ENCODE measurements at regions not wholly inside any gene's neighbourhood (a gene's known extent, or its start where the extent isn't known, plus 50 kb on each side); places are given as distances from the start of the nearest gene placed in this dataset.

DNA sequence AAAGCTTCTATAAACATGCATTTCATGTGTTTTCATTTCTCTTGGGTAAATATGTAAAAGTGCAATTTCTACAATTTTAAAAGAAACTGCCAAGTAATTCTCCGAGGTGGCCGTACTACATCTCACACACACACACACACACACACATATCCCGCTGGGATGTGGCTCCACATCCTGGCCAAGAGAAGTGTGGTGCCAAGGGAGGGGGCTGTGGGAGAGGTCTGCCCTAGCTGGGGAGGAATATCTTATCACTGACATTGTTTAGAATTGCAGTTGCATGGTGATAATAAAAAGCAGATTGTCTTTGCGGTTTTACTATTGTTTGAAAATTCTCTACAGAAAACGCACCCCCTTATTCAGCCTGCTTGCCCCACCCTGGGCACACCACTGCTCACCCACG, 558.4 kb downstream of the BNC2 start:
- Histone ChIP-seq H3K4me1 (ENCODE audit: low read length) (no peaks in the 10 kb centered on the region), H3K4me2 (ENCODE audit: low read length) (no peak overlapping the region), H3K27me3 (ENCODE audit: low read depth, low read length) (0 out of 2 replicates have a peak, but pooled peaks cover 3% of the 10 kb centered on the region), H3K4me3 (ENCODE audit: low read length) (no peak overlapping the region), H3K9ac (ENCODE audit: low read length) (no peak overlapping the region), H2AFZ (ENCODE audit: low read depth, low read length) (no peak overlapping the region), H3K9me3 (ENCODE audit: insufficient read depth, low read length) (no peaks in the 10 kb centered on the region), H4K20me1 (ENCODE audit: insufficient read depth, low read length) (no peaks in the 10 kb centered on the region), H3K79me2 (ENCODE audit: low read length) (no peaks in the 10 kb centered on the region), H3K27ac (ENCODE audit: low read length) (no peak overlapping the region), H3K36me3 (replicated peaks; ENCODE audit: low read depth, low read length) (no peaks in the 10 kb centered on the region)
- no peak for TF ChIP-seq EZH2phosphoT487 (IDR thresholded peaks at IDR 0.05; ENCODE audit: low read depth)
- TF ChIP-seq, protein P1, sequence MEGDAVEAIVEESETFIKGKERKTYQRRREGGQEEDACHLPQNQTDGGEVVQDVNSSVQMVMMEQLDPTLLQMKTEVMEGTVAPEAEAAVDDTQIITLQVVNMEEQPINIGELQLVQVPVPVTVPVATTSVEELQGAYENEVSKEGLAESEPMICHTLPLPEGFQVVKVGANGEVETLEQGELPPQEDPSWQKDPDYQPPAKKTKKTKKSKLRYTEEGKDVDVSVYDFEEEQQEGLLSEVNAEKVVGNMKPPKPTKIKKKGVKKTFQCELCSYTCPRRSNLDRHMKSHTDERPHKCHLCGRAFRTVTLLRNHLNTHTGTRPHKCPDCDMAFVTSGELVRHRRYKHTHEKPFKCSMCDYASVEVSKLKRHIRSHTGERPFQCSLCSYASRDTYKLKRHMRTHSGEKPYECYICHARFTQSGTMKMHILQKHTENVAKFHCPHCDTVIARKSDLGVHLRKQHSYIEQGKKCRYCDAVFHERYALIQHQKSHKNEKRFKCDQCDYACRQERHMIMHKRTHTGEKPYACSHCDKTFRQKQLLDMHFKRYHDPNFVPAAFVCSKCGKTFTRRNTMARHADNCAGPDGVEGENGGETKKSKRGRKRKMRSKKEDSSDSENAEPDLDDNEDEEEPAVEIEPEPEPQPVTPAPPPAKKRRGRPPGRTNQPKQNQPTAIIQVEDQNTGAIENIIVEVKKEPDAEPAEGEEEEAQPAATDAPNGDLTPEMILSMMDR (IDR thresholded peaks at IDR 0.05; ENCODE audit: low read depth, low read length), result no peak

DNA sequence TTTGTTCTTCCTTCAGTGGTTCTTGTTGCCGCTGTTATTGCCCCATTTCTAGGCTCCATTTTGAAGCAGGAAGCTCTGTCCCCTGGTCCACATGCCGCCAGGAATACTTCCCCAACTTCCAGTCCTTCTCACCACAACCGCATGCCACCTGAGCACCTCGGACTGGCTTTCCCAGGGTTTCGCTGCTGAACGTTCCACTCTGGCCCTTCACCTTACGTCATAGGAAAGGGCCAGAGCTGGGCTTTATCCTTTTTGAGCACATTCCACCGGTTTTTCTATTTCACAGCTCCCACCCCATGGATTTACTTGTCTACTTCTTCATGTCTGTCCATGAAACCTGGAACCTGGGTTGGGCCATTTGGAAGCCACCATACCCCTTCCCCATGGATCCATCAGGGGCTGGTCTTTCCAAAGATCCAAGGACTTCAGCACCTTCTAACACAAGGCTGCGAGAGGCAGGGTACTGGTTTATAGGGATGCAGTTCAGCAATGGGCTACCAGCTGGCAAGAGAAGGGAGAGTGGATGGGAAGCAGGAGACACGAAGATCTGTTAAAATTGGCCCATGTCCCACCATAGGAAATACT, 557.4 kb downstream of the BNC2 start:
- Histone ChIP-seq H3K36me3 (replicated peaks; ENCODE audit: low read depth, low read length) (no peaks in the 10 kb centered on the region), H3K27me3 (ENCODE audit: low read depth, low read length) (0 out of 2 replicates have a peak, but pooled peaks cover 3% of the 10 kb centered on the region), H4K20me1 (ENCODE audit: insufficient read depth, low read length) (no peaks in the 10 kb centered on the region), H3K27ac (ENCODE audit: low read length) (no peak overlapping the region), H3K9me3 (ENCODE audit: insufficient read depth, low read length) (no peaks in the 10 kb centered on the region), H3K9ac (ENCODE audit: low read length) (no peak overlapping the region), H3K79me2 (ENCODE audit: low read length) (no peaks in the 10 kb centered on the region), H2AFZ (ENCODE audit: low read depth, low read length) (no peak overlapping the region), H3K4me1 (ENCODE audit: low read length) (no peaks in the 10 kb centered on the region), H3K4me3 (ENCODE audit: low read length) (no peak overlapping the region), H3K4me2 (ENCODE audit: low read length) (no peak overlapping the region)
- TF ChIP-seq EZH2phosphoT487 (IDR thresholded peaks at IDR 0.05; ENCODE audit: low read depth), result no peak
- TF ChIP-seq, protein P1 (IDR thresholded peaks at IDR 0.05; ENCODE audit: low read depth, low read length), result no peak

DNA sequence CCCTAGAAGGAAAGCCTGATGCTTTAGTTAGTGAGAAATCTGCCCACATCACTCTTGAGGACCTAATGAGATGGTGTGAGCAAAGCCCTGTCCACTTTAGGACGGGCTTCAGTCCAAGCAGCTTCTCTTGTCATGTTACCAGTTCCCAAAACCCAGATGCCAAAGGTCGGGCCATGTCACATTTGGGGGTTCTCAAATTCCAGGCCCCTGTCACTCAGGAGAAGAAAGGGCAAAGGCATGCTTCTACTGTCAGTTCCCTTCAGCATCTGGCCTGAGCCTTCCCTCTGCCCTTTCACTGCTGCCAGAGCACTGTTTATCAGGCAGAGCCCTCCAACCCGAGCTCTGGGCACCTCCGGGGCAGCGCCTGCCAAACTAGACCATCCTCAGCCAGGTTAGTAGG, 556.0 kb downstream of the BNC2 start:
- TF ChIP-seq EZH2phosphoT487 (IDR thresholded peaks at IDR 0.05; ENCODE audit: low read depth), result no peak
- TF ChIP-seq, protein P1 (IDR thresholded peaks at IDR 0.05; ENCODE audit: low read depth, low read length), result no peak
- Histone ChIP-seq H3K9ac (ENCODE audit: low read length) (no peak overlapping the region), H3K4me1 (ENCODE audit: low read length) (no peaks in the 10 kb centered on the region), H3K4me2 (ENCODE audit: low read length) (no peak overlapping the region), H2AFZ (ENCODE audit: low read depth, low read length) (no peak overlapping the region), H4K20me1 (ENCODE audit: insufficient read depth, low read length) (no peaks in the 10 kb centered on the region), H3K9me3 (ENCODE audit: insufficient read depth, low read length) (no peaks in the 10 kb centered on the region), H3K79me2 (ENCODE audit: low read length) (no peaks in the 10 kb centered on the region), H3K27me3 (ENCODE audit: low read depth, low read length) (0 out of 2 replicates have a peak, but pooled peaks cover 3% of the 10 kb centered on the region), H3K4me3 (ENCODE audit: low read length) (no peak overlapping the region), H3K27ac (ENCODE audit: low read length) (no peak overlapping the region), H3K36me3 (replicated peaks; ENCODE audit: low read depth, low read length) (no peaks in the 10 kb centered on the region)

DNA sequence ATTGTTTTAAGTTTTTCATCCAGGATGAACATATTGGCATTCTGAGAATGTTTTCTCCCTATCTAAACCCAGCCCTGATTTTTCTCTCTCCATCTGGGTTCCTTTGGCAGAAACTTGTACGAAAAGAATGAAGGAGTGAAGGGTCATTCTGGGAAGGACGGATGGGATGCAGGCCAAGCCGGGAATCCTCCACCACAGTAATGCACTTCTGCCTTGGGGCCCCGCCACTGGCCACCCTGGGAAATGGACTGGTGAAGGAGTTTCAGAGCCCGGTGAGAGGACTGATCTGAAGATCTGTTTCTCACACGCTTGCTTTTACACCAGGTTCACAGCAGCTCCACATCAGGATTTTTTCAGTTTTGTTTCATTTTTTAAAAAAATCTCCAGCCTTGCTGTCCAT, 554.8 kb downstream of the BNC2 start:
- Histone ChIP-seq H3K36me3 (replicated peaks; ENCODE audit: low read depth, low read length) (no peaks in the 10 kb centered on the region), H3K79me2 (ENCODE audit: low read length) (no peaks in the 10 kb centered on the region), H3K9ac (ENCODE audit: low read length) (no peak overlapping the region), H2AFZ (ENCODE audit: low read depth, low read length) (no peak overlapping the region), H3K4me3 (ENCODE audit: low read length) (no peak overlapping the region), H3K4me2 (ENCODE audit: low read length) (no peak overlapping the region), H4K20me1 (ENCODE audit: insufficient read depth, low read length) (no peaks in the 10 kb centered on the region), H3K4me1 (ENCODE audit: low read length) (no peaks in the 10 kb centered on the region), H3K27ac (ENCODE audit: low read length) (no peak overlapping the region), H3K27me3 (ENCODE audit: low read depth, low read length) (0 out of 2 replicates have a peak, but pooled peaks cover 3% of the 10 kb centered on the region), H3K9me3 (ENCODE audit: insufficient read depth, low read length) (no peaks in the 10 kb centered on the region)
- TF ChIP-seq EZH2phosphoT487 (IDR thresholded peaks at IDR 0.05; ENCODE audit: low read depth), result no peak
- TF ChIP-seq, protein P1 (IDR thresholded peaks at IDR 0.05; ENCODE audit: low read depth, low read length), result no peak

Measured in OCI-LY3 (cell line).